Peyer's patch (tissue), 4 donors: ENCODE measurements at regions not wholly inside any gene's neighbourhood (a gene's known extent, or its start where the extent isn't known, plus 50 kb on each side); places are given as distances from the start of the nearest gene placed in this dataset.

Source experiments
- DNase-seq, 3 donors: peaks; one replicate each; pipeline ENCODE4 v3.0.0-alpha.2; 2017 to 2019
- H3K27ac ChIP-seq, 4 donors: fragments of 200-600 bp; sonication (generic); one replicate each; pipeline ENCODE4 v1.5.1; 2016 to 2019
- H3K27me3 ChIP-seq, 2 donors: fragments of 200-600 bp; sonication (generic); one replicate each; pipeline ENCODE4 v1.5.1; 2019
- H3K36me3 ChIP-seq, 3 donors: fragments of 200-600 bp; sonication (generic); one replicate each; pipeline ENCODE4 v1.5.1; 2016 to 2019
- H3K4me1 ChIP-seq, 4 donors: fragments of 200-600 bp; sonication (generic); one replicate each; pipeline ENCODE4 v1.5.1; 2016 to 2019
- H3K4me3 ChIP-seq, 4 donors: fragments of 200-600 bp; sonication (generic); 1 replicate in 3 of 4; 2 replicates in 1 of 4; pipeline ENCODE4 v1.5.1; 2016 to 2019; ENCODE audit warnings: mild to moderate bottlenecking in 1 of 4
- H3K9me3 ChIP-seq, 4 donors: fragments of 200-600 bp; sonication (generic); one replicate each; pipeline ENCODE4 v1.5.1; 2016 to 2019; ENCODE audit warnings: mild to moderate bottlenecking in 1 of 4
- POLR2A ChIP-seq, 2 donors: fragments of 450-650 bp; IDR thresholded peaks; one replicate each; pipeline ENCODE4 v1.5.1; 2017; ENCODE audit warnings: antibody characterized with exemption in 2 of 2, mild to moderate bottlenecking in 2 of 2, moderate library complexity in 2 of 2
- TF ChIP-seq, protein P1 (sequence below), 6 experiments: fragments of 450-650 bp in 4 of 6; fragments of 200-600 bp in 2 of 6; sonication (generic) in 1 of 6; IDR thresholded peaks; one replicate each; pipeline ENCODE4 v1.5.1; 2017 to 2019; ENCODE audit warnings: antibody characterized with exemption in 6 of 6, mild to moderate bottlenecking in 3 of 6, moderate library complexity in 1 of 6

DNA sequence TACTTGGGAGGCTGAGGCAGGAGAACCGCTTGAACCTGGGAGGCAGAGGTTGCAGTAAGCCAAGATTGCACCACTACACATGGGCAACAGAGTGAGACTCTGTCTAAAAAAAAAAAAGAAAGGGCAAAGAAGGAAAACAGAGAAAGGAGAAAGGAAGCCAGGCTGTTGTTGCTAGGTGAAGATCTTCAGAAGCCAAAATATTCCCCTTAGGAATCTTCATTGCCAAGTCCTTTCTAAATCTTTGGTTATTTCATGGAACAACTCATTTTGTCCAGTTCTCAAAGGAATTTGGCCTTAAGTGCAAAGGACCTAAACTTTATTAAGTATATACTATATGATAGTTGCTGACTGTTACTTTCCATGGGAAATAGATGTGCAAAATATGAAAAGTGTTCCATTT lies 59.2 kb upstream of the OSBPL11 start:
- TF ChIP-seq, protein P1, sequence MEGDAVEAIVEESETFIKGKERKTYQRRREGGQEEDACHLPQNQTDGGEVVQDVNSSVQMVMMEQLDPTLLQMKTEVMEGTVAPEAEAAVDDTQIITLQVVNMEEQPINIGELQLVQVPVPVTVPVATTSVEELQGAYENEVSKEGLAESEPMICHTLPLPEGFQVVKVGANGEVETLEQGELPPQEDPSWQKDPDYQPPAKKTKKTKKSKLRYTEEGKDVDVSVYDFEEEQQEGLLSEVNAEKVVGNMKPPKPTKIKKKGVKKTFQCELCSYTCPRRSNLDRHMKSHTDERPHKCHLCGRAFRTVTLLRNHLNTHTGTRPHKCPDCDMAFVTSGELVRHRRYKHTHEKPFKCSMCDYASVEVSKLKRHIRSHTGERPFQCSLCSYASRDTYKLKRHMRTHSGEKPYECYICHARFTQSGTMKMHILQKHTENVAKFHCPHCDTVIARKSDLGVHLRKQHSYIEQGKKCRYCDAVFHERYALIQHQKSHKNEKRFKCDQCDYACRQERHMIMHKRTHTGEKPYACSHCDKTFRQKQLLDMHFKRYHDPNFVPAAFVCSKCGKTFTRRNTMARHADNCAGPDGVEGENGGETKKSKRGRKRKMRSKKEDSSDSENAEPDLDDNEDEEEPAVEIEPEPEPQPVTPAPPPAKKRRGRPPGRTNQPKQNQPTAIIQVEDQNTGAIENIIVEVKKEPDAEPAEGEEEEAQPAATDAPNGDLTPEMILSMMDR (IDR thresholded peaks at IDR 0.05) = no peak
- no peak for TF ChIP-seq POLR2A (IDR thresholded peaks at IDR 0.05)

DNA sequence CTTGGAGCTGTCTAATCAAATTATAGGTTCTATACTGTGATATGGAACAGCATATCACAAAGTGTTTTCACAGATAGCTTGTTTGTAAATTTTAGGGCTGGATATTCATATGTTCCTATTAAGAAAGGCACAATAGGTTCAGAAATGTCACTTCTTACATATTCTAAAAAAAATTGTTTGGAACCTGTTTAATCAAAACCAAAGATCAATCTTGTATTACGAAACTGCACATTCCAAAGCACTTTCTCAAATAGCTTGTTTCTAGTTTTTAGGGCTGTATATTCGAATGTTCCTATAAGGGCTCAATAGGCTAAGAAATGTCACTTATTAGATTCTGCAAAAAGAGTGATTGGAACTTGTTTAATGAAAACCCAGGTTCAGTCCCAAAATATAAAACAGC lies 67.4 kb upstream of the OSBPL11 start:
- no peak overlapping the region for H3K4me3 ChIP-seq
- DNase-seq = no peak
- H3K9me3 ChIP-seq = no peaks in the 10 kb centered on the region
- TF ChIP-seq POLR2A (IDR thresholded peaks at IDR 0.05) = no peak
- TF ChIP-seq, protein P1 (IDR thresholded peaks at IDR 0.05) = no peak
- H3K36me3 ChIP-seq = no peaks in the 10 kb centered on the region
- no peaks in the 10 kb centered on the region for H3K4me1 ChIP-seq
- H3K27me3 ChIP-seq = no peaks in the 10 kb centered on the region
- no peak overlapping the region for H3K27ac ChIP-seq

More for the DNA sequence above, 59.2 kb upstream of the OSBPL11 start:
- no peak overlapping the region for H3K4me3 ChIP-seq
- H3K27me3 ChIP-seq = no peaks in the 10 kb centered on the region
- DNase-seq = no peak
- H3K36me3 ChIP-seq = no peaks in the 10 kb centered on the region
- H3K27ac ChIP-seq = no peak overlapping the region
- H3K4me1 ChIP-seq = no peaks in the 10 kb centered on the region
- H3K9me3 ChIP-seq = no peaks in the 10 kb centered on the region

DNA sequence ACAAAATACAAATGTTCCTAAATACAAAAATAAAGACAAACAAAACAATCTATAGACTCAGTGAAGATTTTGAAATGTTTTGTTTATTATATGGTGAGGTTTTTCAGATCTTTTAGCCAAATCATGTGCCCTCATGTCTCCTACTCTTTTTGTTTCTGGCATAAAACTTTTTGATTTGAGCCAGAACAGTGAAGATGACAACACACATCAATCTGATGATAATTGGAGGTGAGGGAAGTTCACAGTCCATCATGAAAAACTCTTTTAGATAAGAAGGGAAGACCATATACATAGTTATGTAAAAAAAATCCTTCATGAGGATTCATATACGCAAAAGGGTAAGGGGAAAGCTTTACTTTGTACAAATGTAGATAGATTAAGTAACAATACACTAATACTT lies 75.1 kb upstream of the OSBPL11 start:
- no peaks in the 10 kb centered on the region for H3K4me1 ChIP-seq
- no peak overlapping the region for H3K27ac ChIP-seq
- H3K9me3 ChIP-seq = no peaks in the 10 kb centered on the region
- no peaks in the 10 kb centered on the region for H3K36me3 ChIP-seq
- no peak for DNase-seq
- TF ChIP-seq POLR2A (IDR thresholded peaks at IDR 0.05) = no peak
- TF ChIP-seq, protein P1 (IDR thresholded peaks at IDR 0.05) = no peak
- H3K27me3 ChIP-seq = no peaks in the 10 kb centered on the region
- H3K4me3 ChIP-seq = no peak overlapping the region

DNA sequence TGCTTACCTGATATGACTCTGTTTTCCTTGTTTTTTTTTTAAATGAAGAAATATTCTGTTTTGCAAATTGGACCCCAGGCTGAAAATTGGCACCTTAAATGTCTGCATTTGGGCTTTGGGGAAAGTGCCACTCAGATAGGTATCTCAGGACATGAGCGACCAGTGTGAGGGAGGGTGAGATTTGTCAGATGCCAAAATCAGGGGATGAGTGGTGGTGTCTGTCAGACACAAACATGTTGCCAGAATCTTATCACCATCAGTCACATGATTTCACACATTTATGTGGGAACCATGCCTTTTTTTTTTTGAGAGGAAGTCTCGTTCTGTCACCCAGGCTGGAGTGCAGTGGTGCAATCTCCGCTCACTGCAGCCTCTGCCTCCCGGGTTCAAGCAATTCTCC lies 75.6 kb upstream of the OSBPL11 start:
- Histone ChIP-seq H3K36me3 (no peaks in the 10 kb centered on the region), H3K27me3 (no peaks in the 10 kb centered on the region), H3K27ac (no peak overlapping the region), H3K4me3 (no peak overlapping the region), H3K4me1 (no peaks in the 10 kb centered on the region), H3K9me3 (no peaks in the 10 kb centered on the region)
- TF ChIP-seq, protein P1 (IDR thresholded peaks at IDR 0.05) = no peak
- no peak for TF ChIP-seq POLR2A (IDR thresholded peaks at IDR 0.05)
- DNase-seq = no peak

DNA sequence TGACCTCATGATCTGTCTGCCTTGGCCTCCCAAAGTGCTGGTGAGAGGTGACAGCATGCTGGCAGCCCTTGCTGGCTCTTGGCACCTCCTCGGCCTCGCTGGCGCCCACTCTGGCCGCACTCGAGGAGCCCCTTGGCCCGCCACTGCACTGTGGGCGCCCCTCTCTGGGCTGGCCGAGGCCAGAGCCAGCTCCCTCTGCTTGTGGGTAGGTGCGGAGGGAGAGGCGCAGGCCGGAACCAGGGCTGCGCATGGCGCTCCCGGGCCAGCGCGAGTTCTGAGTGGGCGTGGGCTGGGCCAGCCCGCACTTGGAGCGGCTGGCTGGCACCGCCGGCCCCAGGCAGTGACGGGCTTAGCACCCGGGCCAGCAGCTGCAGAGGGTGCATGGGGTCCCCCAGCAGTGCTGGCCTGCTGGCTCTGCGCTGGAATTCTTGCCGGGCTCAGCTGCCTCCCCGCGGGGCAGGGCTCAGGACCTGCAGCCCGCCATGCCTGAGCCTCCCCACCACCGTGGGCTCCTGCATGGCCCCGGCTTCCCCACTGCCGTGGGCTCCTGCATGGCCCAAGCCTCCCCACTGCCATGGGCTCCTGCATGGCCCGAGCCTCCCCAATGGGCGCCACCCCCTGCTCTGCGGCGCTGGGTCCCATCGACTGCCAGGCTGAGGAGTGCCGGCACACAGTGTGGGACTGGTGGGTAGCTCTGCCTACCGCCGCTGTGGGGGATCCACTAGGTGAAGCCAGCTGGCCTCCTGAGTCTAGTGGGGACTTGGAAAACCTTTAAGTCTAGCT lies 76.4 kb upstream of the OSBPL11 start:
- no peaks in the 10 kb centered on the region for H3K36me3 ChIP-seq
- H3K4me3 ChIP-seq = no peak overlapping the region
- no peak for TF ChIP-seq POLR2A (IDR thresholded peaks at IDR 0.05)
- TF ChIP-seq, protein P1 (IDR thresholded peaks at IDR 0.05) = no peak
- no peaks in the 10 kb centered on the region for H3K9me3 ChIP-seq
- no peaks in the 10 kb centered on the region for H3K4me1 ChIP-seq
- H3K27ac ChIP-seq = no peak overlapping the region
- no peak for DNase-seq
- no peaks in the 10 kb centered on the region for H3K27me3 ChIP-seq
